ENCODE measurements at regions not wholly inside any gene's neighbourhood (a gene's known extent, or its start where the extent isn't known, plus 50 kb on each side); places are given as distances from the start of the nearest gene placed in this dataset.

DNA sequence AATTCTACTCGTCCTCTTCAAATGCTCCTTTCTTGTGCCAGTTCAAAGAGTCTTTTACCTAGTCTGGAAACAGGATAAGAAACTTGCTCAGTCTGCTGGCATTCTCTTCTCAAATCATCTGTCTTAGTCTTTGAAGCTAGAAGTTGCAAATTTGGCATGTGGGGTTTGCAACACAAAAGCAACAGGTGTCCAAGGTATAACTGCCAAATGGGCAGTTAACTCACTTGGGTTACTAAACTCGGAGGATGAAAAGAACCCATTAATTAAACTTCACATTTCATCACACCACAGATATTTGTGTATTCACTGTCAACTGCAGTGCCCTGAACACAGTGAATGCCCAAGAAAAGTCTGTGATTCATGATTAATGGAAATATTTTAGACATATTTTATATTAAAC is 108.0 kb upstream of the TARS1 start:
- H3K9me3 Mint-ChIP-seq = no peaks in the 10 kb centered on the region
- no peak for DNase-seq
- CTCF ChIA-PET = no interaction called here
- intact Hi-C loops (cut with micrococcal nuclease) = no loop called here
- ATAC-seq = no peak
- no peak overlapping the region for H3K4me3 Mint-ChIP-seq
- H3K36me3 Mint-ChIP-seq (ENCODE audit: low read depth) = no peaks in the 10 kb centered on the region
- POLR2A ChIA-PET = no interaction called here
- peaks cover 2% of the 10 kb centered on the region for H3K27me3 Mint-ChIP-seq
- TF ChIP-seq, protein P1, sequence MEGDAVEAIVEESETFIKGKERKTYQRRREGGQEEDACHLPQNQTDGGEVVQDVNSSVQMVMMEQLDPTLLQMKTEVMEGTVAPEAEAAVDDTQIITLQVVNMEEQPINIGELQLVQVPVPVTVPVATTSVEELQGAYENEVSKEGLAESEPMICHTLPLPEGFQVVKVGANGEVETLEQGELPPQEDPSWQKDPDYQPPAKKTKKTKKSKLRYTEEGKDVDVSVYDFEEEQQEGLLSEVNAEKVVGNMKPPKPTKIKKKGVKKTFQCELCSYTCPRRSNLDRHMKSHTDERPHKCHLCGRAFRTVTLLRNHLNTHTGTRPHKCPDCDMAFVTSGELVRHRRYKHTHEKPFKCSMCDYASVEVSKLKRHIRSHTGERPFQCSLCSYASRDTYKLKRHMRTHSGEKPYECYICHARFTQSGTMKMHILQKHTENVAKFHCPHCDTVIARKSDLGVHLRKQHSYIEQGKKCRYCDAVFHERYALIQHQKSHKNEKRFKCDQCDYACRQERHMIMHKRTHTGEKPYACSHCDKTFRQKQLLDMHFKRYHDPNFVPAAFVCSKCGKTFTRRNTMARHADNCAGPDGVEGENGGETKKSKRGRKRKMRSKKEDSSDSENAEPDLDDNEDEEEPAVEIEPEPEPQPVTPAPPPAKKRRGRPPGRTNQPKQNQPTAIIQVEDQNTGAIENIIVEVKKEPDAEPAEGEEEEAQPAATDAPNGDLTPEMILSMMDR (IDR thresholded peaks at IDR 0.05) = no peak
- no peak overlapping the region for H3K27ac Mint-ChIP-seq
- H3K4me1 Mint-ChIP-seq (ENCODE audit: low read depth) = no peaks in the 10 kb centered on the region

DNA sequence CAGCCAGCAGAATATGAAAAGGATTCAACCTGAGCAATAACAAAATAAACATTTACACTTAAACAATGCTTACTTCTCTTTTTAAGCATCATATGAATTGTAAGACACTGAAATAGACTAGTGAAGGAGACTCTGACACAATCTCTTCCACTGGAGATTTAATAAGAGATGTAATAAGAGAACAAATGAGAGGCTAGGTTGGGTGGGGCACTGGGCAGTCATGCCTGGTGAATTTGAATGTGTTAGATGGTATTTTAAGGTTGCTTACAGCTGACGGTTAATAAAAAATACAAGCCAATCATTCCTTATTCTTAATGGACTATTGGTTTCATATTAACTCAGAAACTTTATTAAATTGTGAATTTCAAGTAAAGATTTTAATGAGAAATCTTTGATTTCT is 105.9 kb upstream of the TARS1 start:
- POLR2A ChIA-PET = interaction anchor here (0.6 kb wide), 1 partner anchor 356 kb away, joined by 3 read pairs; no protein-coding TSS in a partner anchor
- no peak for DNase-seq
- no peak for ATAC-seq
- CTCF ChIA-PET = no interaction called here
- TF ChIP-seq, protein P1 (IDR thresholded peaks at IDR 0.05) = no peak
- no peaks in the 10 kb centered on the region for H3K4me1 Mint-ChIP-seq (ENCODE audit: low read depth)
- peaks cover 2% of the 10 kb centered on the region for H3K27me3 Mint-ChIP-seq
- H3K9me3 Mint-ChIP-seq = no peaks in the 10 kb centered on the region
- no peak overlapping the region for H3K27ac Mint-ChIP-seq
- H3K36me3 Mint-ChIP-seq (ENCODE audit: low read depth) = no peaks in the 10 kb centered on the region
- H3K4me3 Mint-ChIP-seq = no peak overlapping the region
- intact Hi-C loops (cut with micrococcal nuclease) = no loop called here

DNA sequence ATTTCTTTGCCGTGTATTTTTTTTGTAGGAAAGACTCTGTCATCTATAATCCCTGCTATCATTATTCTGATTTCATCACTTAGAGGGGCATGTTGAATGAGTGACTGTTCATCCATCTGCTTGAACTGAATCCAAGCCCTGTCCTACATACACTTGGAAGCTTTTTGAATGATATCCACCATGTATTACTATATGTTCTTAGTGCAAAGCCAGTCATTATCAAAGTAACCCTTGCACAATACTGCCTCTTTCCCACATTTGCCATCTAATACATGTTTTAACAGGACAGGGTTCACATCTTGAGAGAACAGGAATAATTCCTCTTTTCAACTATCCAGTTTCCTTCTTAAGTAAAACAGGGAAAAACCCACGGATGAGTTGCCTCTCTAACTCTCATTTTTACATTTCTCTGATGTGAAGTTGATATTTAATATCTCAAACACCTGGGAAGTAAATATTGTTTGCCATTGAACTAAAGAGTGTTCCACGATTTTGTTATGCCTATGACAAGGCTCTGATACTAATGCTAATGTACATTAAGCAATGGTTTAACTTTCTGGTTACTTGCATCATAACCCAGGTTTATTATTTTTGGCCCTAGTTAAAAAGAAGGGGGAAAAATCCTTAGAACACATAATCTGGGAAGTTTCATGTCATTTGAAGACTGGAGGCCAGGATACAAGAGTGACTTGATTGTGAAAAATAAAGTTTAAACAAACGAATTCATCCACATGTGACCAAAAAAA is 103.7 kb upstream of the TARS1 start:
- H3K36me3 Mint-ChIP-seq (ENCODE audit: low read depth) = no peaks in the 10 kb centered on the region
- no peaks in the 10 kb centered on the region for H3K9me3 Mint-ChIP-seq
- no peaks in the 10 kb centered on the region for H3K4me1 Mint-ChIP-seq (ENCODE audit: low read depth)
- H3K27ac Mint-ChIP-seq = no peak overlapping the region
- ChIA-PET CTCF (no interaction called here), POLR2A (no interaction called here)
- peaks cover 4% of the 10 kb centered on the region for H3K27me3 Mint-ChIP-seq
- intact Hi-C loops (cut with micrococcal nuclease) = no loop called here
- no peak for ATAC-seq
- H3K4me3 Mint-ChIP-seq = no peak overlapping the region
- DNase-seq = no peak
- TF ChIP-seq, protein P1 (IDR thresholded peaks at IDR 0.05) = no peak

DNA sequence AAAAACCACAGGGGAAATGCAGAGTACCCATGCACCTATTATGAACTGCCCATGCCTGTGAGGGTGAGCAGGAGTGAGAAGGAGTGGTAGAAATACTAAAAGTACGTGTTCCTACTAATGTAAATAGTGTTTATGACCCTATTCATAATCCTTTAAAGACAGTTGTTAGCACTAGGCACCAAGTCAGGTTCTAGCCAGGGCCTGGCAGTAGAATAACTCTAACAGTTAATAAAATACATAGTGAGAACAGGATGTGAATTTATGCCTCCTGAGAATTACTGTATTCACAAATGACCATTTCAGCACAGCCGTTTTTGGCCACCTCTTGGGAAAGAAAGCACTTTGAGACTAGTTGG is 103.2 kb upstream of the TARS1 start:
- peaks cover 4% of the 10 kb centered on the region for H3K27me3 Mint-ChIP-seq
- H3K4me1 Mint-ChIP-seq (ENCODE audit: low read depth) = no peaks in the 10 kb centered on the region
- TF ChIP-seq, protein P1 (IDR thresholded peaks at IDR 0.05) = no peak
- no peak for ATAC-seq
- no peaks in the 10 kb centered on the region for H3K36me3 Mint-ChIP-seq (ENCODE audit: low read depth)
- no peak overlapping the region for H3K27ac Mint-ChIP-seq
- DNase-seq = no peak
- CTCF ChIA-PET = no interaction called here
- no peaks in the 10 kb centered on the region for H3K9me3 Mint-ChIP-seq
- POLR2A ChIA-PET = no interaction called here
- intact Hi-C loops (cut with micrococcal nuclease) = no loop called here
- no peak overlapping the region for H3K4me3 Mint-ChIP-seq

DNA sequence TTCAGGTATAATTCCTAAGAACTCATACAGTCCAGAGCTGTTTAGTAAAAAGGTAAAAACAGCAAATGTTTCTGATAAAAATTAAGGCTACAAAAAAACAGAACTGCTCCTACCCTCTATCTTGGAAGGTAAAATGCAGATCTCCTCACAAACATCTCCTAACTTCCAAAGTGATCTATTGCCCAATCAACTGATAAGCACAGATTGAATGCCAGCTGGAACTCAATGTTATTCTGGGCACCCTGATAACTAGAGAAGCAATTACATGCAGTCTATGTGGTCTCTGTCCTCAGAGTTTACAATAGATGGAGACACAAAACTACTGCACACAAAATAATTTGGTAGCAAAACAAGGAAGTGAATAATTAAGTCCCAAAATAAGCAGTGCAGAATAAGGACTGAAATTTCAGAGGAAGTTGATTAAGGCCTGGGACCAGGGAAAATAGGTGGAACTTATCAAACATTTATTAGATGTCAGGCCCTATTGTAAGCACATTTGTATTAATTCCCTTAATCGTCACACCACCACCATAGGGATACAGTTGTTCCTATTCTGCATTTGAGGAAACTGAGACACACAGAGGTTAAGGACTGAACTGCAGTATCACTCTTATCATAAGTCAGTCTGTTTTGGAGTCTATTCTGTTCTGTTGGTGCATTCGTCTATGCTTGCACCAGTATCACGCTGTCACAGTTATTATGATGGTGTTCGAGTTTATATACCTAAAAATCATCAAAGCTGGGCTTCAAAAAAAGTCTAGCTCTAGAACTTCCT is 102.2 kb upstream of the TARS1 start:
- H3K27ac Mint-ChIP-seq = no peak overlapping the region
- CTCF ChIA-PET = no interaction called here
- no peaks in the 10 kb centered on the region for H3K4me1 Mint-ChIP-seq (ENCODE audit: low read depth)
- POLR2A ChIA-PET = no interaction called here
- peaks cover 2% of the 10 kb centered on the region for H3K27me3 Mint-ChIP-seq
- TF ChIP-seq, protein P1 (IDR thresholded peaks at IDR 0.05) = no peak
- H3K9me3 Mint-ChIP-seq = no peaks in the 10 kb centered on the region
- DNase-seq (no peak), ATAC-seq (no peak)
- intact Hi-C loops (cut with micrococcal nuclease) = no loop called here
- no peak overlapping the region for H3K4me3 Mint-ChIP-seq
- H3K36me3 Mint-ChIP-seq (ENCODE audit: low read depth) = no peaks in the 10 kb centered on the region
